Neural progenitor cell (in vitro differentiated cells): ENCODE measurements at regions not wholly inside any gene's neighbourhood (a gene's known extent, or its start where the extent isn't known, plus 50 kb on each side); places are given as distances from the start of the nearest gene placed in this dataset.

Experiments used
- DNase-seq: peaks from one replicate; pipeline ENCODE4 v3.0.0-alpha.2; 2016; ENCODE audit warnings: low spot score
- H2AFZ ChIP-seq: fragments of 200-600 bp; sonication (generic); replicated peaks from 2 replicates; pipeline ENCODE4 v1.6.1; 2016; ENCODE audit warnings: antibody characterized with exemption
- H3F3A ChIP-seq: fragments of 200-600 bp; sonication (generic); 2 replicates; pipeline ENCODE4 v1.6.1; 2016; ENCODE audit warnings: antibody characterized with exemption, low read depth
- H3K27ac ChIP-seq: fragments of 200-600 bp; sonication (generic); 2 replicates; pipeline ENCODE4 v1.5.1; 2016; ENCODE audit warnings: mild to moderate bottlenecking
- H3K27me3 ChIP-seq: fragments of 200-600 bp; sonication (generic); 2 replicates; pipeline ENCODE4 v1.6.1; 2016; ENCODE audit warnings: mild to moderate bottlenecking, moderate library complexity
- H3K36me3 ChIP-seq: fragments of 200-600 bp; sonication (generic); 2 replicates; pipeline ENCODE4 v1.5.1; 2016
- H3K4me1 ChIP-seq: fragments of 200-600 bp; sonication (generic); 2 replicates; pipeline ENCODE4 v1.6.1; 2016; ENCODE audit warnings: mixed run types
- H3K4me2 ChIP-seq: fragments of 200-600 bp; sonication (generic); 2 replicates; pipeline ENCODE4 v1.6.1; 2016
- H3K4me3 ChIP-seq: fragments of 200-600 bp; sonication (generic); 2 replicates; pipeline ENCODE4 v1.5.1; 2016
- H3K79me2 ChIP-seq: fragments of 200-600 bp; sonication (generic); 2 replicates; pipeline ENCODE4 v1.6.1; 2016; ENCODE audit warnings: low read depth
- H3K9ac ChIP-seq: fragments of 200-600 bp; sonication (generic); 2 replicates; pipeline ENCODE4 v1.6.1; 2016
- H3K9me3 ChIP-seq: fragments of 200-600 bp; sonication (generic); 2 replicates; pipeline ENCODE4 v1.5.1; 2016; ENCODE audit warnings: low read depth
- H4K20me1 ChIP-seq: fragments of 200-600 bp; sonication (generic); 2 replicates; pipeline ENCODE4 v1.6.1; 2016; ENCODE audit warnings: low read depth
- H3K27ac Mint-ChIP-seq: 3 replicates; pipeline ENCODE4 v1.8.0; 2021; ENCODE audit warnings: mixed read lengths
- H3K27me3 Mint-ChIP-seq: 2 replicates; pipeline ENCODE4 v1.8.0; 2022; ENCODE audit warnings: low read depth, mild to moderate bottlenecking, inconsistent platforms, moderate library complexity, mixed read lengths; ENCODE audit not compliant: insufficient read depth
- H3K36me3 Mint-ChIP-seq: 3 replicates; pipeline ENCODE4 v1.8.0; 2021; ENCODE audit warnings: mixed read lengths
- H3K4me1 Mint-ChIP-seq: 3 replicates; pipeline ENCODE4 v1.8.0; 2021; ENCODE audit warnings: mixed read lengths
- H3K4me3 Mint-ChIP-seq: 3 replicates; pipeline ENCODE4 v1.8.0; 2021; ENCODE audit warnings: mild to moderate bottlenecking, moderate library complexity, mixed read lengths
- H3K9me3 Mint-ChIP-seq: 3 replicates; pipeline ENCODE4 v1.8.0; 2020; ENCODE audit warnings: mixed read lengths
- EZH2 ChIP-seq: fragments of 200-600 bp; sonication (generic); IDR thresholded peaks from 2 replicates; pipeline ENCODE4 v1.6.1; 2017; ENCODE audit warnings: antibody characterized with exemption, mild to moderate bottlenecking, moderate library complexity
- EZH2phosphoT487 ChIP-seq: fragments of 200-600 bp; sonication (generic); IDR thresholded peaks from 2 replicates; pipeline ENCODE4 v1.6.1; 2017; ENCODE audit warnings: antibody characterized with exemption
- TF ChIP-seq, protein P1 (sequence below): fragments of 200-600 bp; sonication (generic); IDR thresholded peaks from 2 replicates; pipeline ENCODE4 v1.5.1; 2017; ENCODE audit warnings: antibody characterized with exemption, mild to moderate bottlenecking

DNA sequence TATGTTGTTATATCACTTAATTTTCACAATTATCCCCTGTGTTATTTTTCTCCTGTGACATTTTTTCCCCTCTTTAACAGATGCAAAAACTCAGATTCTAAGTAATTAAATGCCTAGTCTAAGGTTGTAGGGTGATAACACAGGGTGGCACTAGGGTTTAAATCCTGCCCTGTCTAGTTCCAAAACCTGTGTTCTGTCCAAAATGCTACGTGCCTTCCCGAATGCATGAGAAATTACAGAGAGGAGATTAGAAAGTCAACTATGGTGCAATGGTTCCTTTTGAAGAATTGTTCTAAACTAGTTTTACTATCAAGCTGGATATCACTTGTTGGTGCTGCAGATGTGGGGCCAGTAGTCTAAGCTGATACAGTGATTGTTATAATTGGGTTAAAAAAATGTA, 108.0 kb downstream of the DIPK2A start:
- no peaks in the 10 kb centered on the region for H4K20me1 ChIP-seq
- H3K4me3 ChIP-seq, result no peak overlapping the region
- H3K27ac ChIP-seq, result no peak overlapping the region
- no peak overlapping the region for H2AFZ ChIP-seq
- Mint-ChIP-seq H3K27me3 (no peaks in the 10 kb centered on the region), H3K4me1 (no peaks in the 10 kb centered on the region), H3K4me3 (no peak overlapping the region), H3K36me3 (no peaks in the 10 kb centered on the region), H3K27ac (no peak overlapping the region), H3K9me3 (no peaks in the 10 kb centered on the region)
- no peaks in the 10 kb centered on the region for H3F3A ChIP-seq
- TF ChIP-seq, protein P1, sequence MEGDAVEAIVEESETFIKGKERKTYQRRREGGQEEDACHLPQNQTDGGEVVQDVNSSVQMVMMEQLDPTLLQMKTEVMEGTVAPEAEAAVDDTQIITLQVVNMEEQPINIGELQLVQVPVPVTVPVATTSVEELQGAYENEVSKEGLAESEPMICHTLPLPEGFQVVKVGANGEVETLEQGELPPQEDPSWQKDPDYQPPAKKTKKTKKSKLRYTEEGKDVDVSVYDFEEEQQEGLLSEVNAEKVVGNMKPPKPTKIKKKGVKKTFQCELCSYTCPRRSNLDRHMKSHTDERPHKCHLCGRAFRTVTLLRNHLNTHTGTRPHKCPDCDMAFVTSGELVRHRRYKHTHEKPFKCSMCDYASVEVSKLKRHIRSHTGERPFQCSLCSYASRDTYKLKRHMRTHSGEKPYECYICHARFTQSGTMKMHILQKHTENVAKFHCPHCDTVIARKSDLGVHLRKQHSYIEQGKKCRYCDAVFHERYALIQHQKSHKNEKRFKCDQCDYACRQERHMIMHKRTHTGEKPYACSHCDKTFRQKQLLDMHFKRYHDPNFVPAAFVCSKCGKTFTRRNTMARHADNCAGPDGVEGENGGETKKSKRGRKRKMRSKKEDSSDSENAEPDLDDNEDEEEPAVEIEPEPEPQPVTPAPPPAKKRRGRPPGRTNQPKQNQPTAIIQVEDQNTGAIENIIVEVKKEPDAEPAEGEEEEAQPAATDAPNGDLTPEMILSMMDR, result no peak
- TF ChIP-seq EZH2phosphoT487 (no peak), EZH2 (no peak)
- no peak overlapping the region for H3K9ac ChIP-seq
- no peaks in the 10 kb centered on the region for H3K79me2 ChIP-seq
- DNase-seq, result no peak
- no peaks in the 10 kb centered on the region for H3K36me3 ChIP-seq
- H3K4me2 ChIP-seq, result no peak overlapping the region
- no peaks in the 10 kb centered on the region for H3K4me1 ChIP-seq
- no peaks in the 10 kb centered on the region for H3K27me3 ChIP-seq
- no peaks in the 10 kb centered on the region for H3K9me3 ChIP-seq

DNA sequence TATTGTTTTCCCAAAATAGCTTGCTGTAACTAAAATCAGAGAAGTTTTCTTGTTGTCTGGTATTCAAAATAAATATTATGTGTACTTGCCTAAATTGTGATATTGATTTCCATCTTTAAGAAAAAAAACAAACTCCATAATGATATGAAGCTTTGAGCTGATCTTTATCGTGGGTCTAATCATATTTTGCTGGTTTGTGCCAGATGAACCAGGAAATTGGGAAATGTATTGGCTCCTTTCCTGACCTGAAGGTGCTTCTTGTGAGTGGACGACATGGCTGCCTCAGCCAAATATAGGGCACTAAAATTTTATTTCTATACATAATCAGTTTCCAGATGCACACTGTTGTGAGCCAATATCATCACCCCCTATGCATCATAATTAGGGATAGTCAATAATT, 113.3 kb downstream of the DIPK2A start:
- Histone ChIP-seq H3F3A (no peaks in the 10 kb centered on the region), H3K27me3 (no peaks in the 10 kb centered on the region), H4K20me1 (no peaks in the 10 kb centered on the region), H2AFZ (no peak overlapping the region), H3K9ac (no peak overlapping the region), H3K27ac (no peak overlapping the region), H3K9me3 (no peaks in the 10 kb centered on the region), H3K4me3 (no peak overlapping the region), H3K4me2 (no peak overlapping the region), H3K4me1 (no peaks in the 10 kb centered on the region), H3K79me2 (no peaks in the 10 kb centered on the region), H3K36me3 (no peaks in the 10 kb centered on the region)
- Mint-ChIP-seq H3K4me1 (no peaks in the 10 kb centered on the region), H3K4me3 (no peak overlapping the region), H3K36me3 (no peaks in the 10 kb centered on the region), H3K9me3 (no peaks in the 10 kb centered on the region), H3K27me3 (no peaks in the 10 kb centered on the region), H3K27ac (no peak overlapping the region)
- DNase-seq, result no peak
- TF ChIP-seq, protein P1, result no peak
- no peak for TF ChIP-seq EZH2
- no peak for TF ChIP-seq EZH2phosphoT487

DNA sequence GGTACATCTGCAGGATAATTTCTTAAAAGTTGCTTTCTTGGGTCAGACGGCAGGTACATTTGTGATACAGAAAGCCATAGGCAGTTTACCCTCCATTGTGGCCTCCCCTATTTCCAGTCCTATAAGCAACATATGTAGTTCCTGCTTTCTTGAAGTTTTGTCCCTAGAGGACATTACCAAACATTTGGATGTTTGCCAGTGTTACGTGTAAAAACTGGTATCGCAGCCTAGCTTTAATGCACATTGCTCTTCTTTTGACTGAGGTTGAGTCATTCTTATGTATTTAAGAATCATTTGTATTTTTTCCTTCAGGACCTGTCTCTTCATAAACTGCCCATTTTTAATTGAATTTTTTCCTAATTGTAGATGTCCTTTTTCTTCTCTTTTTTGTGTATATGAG, 114.3 kb downstream of the DIPK2A start:
- Histone ChIP-seq H3K9me3 (no peaks in the 10 kb centered on the region), H3K79me2 (no peaks in the 10 kb centered on the region), H2AFZ (no peak overlapping the region), H3K4me2 (no peak overlapping the region), H3K4me1 (no peaks in the 10 kb centered on the region), H3K4me3 (no peak overlapping the region), H3K27ac (no peak overlapping the region), H3F3A (no peaks in the 10 kb centered on the region), H3K9ac (no peak overlapping the region), H3K27me3 (no peaks in the 10 kb centered on the region), H4K20me1 (no peaks in the 10 kb centered on the region), H3K36me3 (no peaks in the 10 kb centered on the region)
- Mint-ChIP-seq H3K4me1 (no peaks in the 10 kb centered on the region), H3K27me3 (no peaks in the 10 kb centered on the region), H3K4me3 (no peak overlapping the region), H3K36me3 (no peaks in the 10 kb centered on the region), H3K27ac (no peak overlapping the region), H3K9me3 (no peaks in the 10 kb centered on the region)
- TF ChIP-seq, protein P1, result no peak
- no peak for TF ChIP-seq EZH2
- TF ChIP-seq EZH2phosphoT487, result no peak
- DNase-seq, result no peak

DNA sequence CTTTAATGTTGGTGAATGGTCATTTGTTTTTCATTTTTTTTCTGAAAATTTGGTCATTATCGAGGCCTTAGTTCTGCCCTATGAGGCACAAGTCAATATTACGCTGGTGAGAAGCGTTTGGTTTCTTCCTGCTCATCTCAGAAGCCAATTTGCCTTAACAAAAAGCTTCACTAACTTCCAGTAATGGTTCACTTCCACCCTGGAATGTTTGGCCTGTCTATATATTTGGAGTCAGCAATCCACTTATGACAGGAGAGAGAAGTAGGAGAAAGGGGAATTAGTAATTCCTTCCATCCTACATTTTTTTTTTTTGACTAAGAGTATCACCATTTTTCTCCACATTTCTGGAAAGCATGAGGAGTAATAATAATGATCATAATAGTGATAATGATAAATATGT, 124.4 kb downstream of the DIPK2A start:
- peaks cover 5% of the 10 kb centered on the region for H3K4me1 Mint-ChIP-seq
- no peak overlapping the region for H3K4me3 ChIP-seq
- H3K79me2 ChIP-seq, result no peaks in the 10 kb centered on the region
- H3K9ac ChIP-seq, result no peak overlapping the region
- peaks cover 6% of the 10 kb centered on the region for H3K9me3 Mint-ChIP-seq
- H3K27ac Mint-ChIP-seq, result no peak overlapping the region
- H4K20me1 ChIP-seq, result no peaks in the 10 kb centered on the region
- TF ChIP-seq EZH2phosphoT487, result no peak
- TF ChIP-seq, protein P1, result no peak
- TF ChIP-seq EZH2, result no peak
- H3K36me3 ChIP-seq, result no peaks in the 10 kb centered on the region
- H3K36me3 Mint-ChIP-seq, result no peaks in the 10 kb centered on the region
- no peak overlapping the region for H3K4me3 Mint-ChIP-seq
- H3K4me1 ChIP-seq, result peaks cover 24% of the 10 kb centered on the region
- H3K4me2 ChIP-seq, result no peak overlapping the region
- H3F3A ChIP-seq, result peaks cover 8% of the 10 kb centered on the region
- H2AFZ ChIP-seq, result peak overlapping the region; percentile 42
- H3K9me3 ChIP-seq, result no peaks in the 10 kb centered on the region
- H3K27me3 ChIP-seq, result no peaks in the 10 kb centered on the region
- no peak overlapping the region for H3K27ac ChIP-seq
- no peak for DNase-seq
- H3K27me3 Mint-ChIP-seq, result no peaks in the 10 kb centered on the region
